HG02870 (cell line): ENCODE measurements at regions not wholly inside any gene's neighbourhood (a gene's known extent, or its start where the extent isn't known, plus 50 kb on each side); places are given as distances from the start of the nearest gene placed in this dataset.

ENCODE experiments used
- ATAC-seq: cut with Tn5 transposase; IDR thresholded peaks from one replicate; pipeline ENCODE4 v1.9.1; 2021; ENCODE audit warnings: mild to moderate bottlenecking, moderate library complexity; ENCODE audit not compliant: unreplicated experiment

GRCh38 chr12:76226397-76226796, 121.8 kb downstream of the BBS10 start:
- ATAC-seq = no peak

GRCh38 chr12:76223869-76224268, 124.3 kb downstream of the BBS10 start:
- no peak for ATAC-seq

GRCh38 chr12:76220980-76221379, 127.2 kb downstream of the BBS10 start:
- ATAC-seq = no peak

GRCh38 chr12:76219806-76220205, 128.4 kb downstream of the BBS10 start:
- ATAC-seq = no peak

- ATAC-seq = no peak
Measured at GRCh38 chr12:76216585-76217472, 131.4 kb downstream of the BBS10 start.

GRCh38 chr12:76208129-76208528, 123.6 kb upstream of the NAP1L1 start:
- ATAC-seq = no peak

- ATAC-seq = no peak
Measured at GRCh38 chr12:76206677-76207072, 122.2 kb upstream of the NAP1L1 start.

- no peak for ATAC-seq
Measured at GRCh38 chr12:76206039-76206676, 121.7 kb upstream of the NAP1L1 start.

- ATAC-seq = no peak
Measured at GRCh38 chr12:76202621-76203020, 118.1 kb upstream of the NAP1L1 start.

GRCh38 chr12:76201758-76202157, 117.3 kb upstream of the NAP1L1 start:
- ATAC-seq = no peak

GRCh38 chr12:76201316-76201715, 116.8 kb upstream of the NAP1L1 start:
- no peak for ATAC-seq

- no peak for ATAC-seq
Measured at GRCh38 chr12:76199808-76200207, 115.3 kb upstream of the NAP1L1 start.

- ATAC-seq = no peak
Measured at GRCh38 chr12:76198839-76199238, 114.4 kb upstream of the NAP1L1 start.

- no peak for ATAC-seq
Measured at GRCh38 chr12:76197283-76197682, 112.8 kb upstream of the NAP1L1 start.

GRCh38 chr12:76195920-76196319, 111.4 kb upstream of the NAP1L1 start:
- ATAC-seq = no peak

GRCh38 chr12:76194724-76195123, 110.2 kb upstream of the NAP1L1 start:
- no peak for ATAC-seq

- ATAC-seq = no peak
Measured at GRCh38 chr12:76193961-76194360, 109.5 kb upstream of the NAP1L1 start.

GRCh38 chr12:76192416-76192815, 107.9 kb upstream of the NAP1L1 start:
- no peak for ATAC-seq

- no peak for ATAC-seq
Measured at GRCh38 chr12:76190299-76190698, 105.8 kb upstream of the NAP1L1 start.

GRCh38 chr12:76189851-76190250, 105.4 kb upstream of the NAP1L1 start:
- ATAC-seq = no peak

GRCh38 chr12:76187177-76187576, 102.7 kb upstream of the NAP1L1 start:
- ATAC-seq = no peak

- ATAC-seq = no peak
Measured at GRCh38 chr12:76186131-76186906, 101.8 kb upstream of the NAP1L1 start.
